Ectodermal cell (in vitro differentiated cells): ENCODE measurements at regions not wholly inside any gene's neighbourhood (a gene's known extent, or its start where the extent isn't known, plus 50 kb on each side); places are given as distances from the start of the nearest gene placed in this dataset.

Source experiments
- H3K27ac ChIP-seq: 2 replicates; pipeline ENCODE4 v1.7.0; 2013; ENCODE audit warnings: mild to moderate bottlenecking, low read depth, low read length; ENCODE audit not compliant: insufficient read depth, poor library complexity, severe bottlenecking
- H3K27me3 ChIP-seq: 2 replicates; pipeline ENCODE4 v1.7.0; 2013; ENCODE audit warnings: mild to moderate bottlenecking, low read length; ENCODE audit not compliant: insufficient read depth, control insufficient read depth, poor library complexity, severe bottlenecking
- H3K36me3 ChIP-seq: one replicate; pipeline ENCODE4 v1.7.0; 2013; ENCODE audit warnings: low read length; ENCODE audit not compliant: control insufficient read depth, insufficient read depth
- H3K4me1 ChIP-seq: one replicate; pipeline ENCODE4 v1.7.0; 2013; ENCODE audit warnings: low read length; ENCODE audit not compliant: control insufficient read depth, insufficient read depth
- H3K4me3 ChIP-seq: 2 replicates; pipeline ENCODE4 v1.7.0; 2013; ENCODE audit warnings: low read depth, low read length, control low read depth; ENCODE audit not compliant: insufficient read depth
- H3K9me3 ChIP-seq: 2 replicates; pipeline ENCODE4 v1.7.0; 2013; ENCODE audit warnings: mild to moderate bottlenecking, low read length, moderate library complexity; ENCODE audit not compliant: control insufficient read depth
- WGBS, 2 experiments: methylation state at CpG; one replicate each; pipeline ENCODE4 v1.1.7; 2013; ENCODE audit warnings: missing lambda C conversion rate in 2 of 2; 5-methylcytosine and 5-hydroxymethylcytosine counted together

- no peaks in the 10 kb centered on the region for H3K27me3 ChIP-seq
- H3K27ac ChIP-seq: no peak overlapping the region
- no peaks in the 10 kb centered on the region for H3K36me3 ChIP-seq
- no peaks in the 10 kb centered on the region for H3K9me3 ChIP-seq
- H3K4me3 ChIP-seq: no peak overlapping the region
- H3K4me1 ChIP-seq: no peaks in the 10 kb centered on the region
Measured at GRCh38 chr5:93100976-93101375, 480.0 kb downstream of the NR2F1-AS1 start.

DNA sequence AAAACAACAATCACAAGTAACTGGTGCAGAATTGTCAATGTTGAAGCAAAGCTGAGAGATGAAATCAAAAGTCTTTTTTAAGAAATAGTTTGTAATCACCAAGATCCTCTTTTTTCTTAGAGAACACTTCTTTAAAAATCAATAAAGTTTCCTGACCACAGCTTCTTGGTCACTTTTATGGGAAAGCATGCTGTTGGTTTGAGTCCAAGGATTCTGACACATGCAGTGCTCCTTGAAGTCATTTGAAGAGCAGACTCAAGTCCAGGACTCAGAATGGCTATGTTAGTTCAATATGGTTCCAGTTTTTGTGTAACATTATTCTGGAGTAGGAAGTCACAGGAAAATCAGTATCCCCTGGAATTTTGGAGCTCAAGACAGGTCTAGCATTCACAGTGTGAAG, 480.6 kb downstream of the NR2F1-AS1 start:
- Histone ChIP-seq H3K4me1 (no peaks in the 10 kb centered on the region), H3K27me3 (no peaks in the 10 kb centered on the region), H3K4me3 (no peak overlapping the region), H3K27ac (no peak overlapping the region), H3K9me3 (no peaks in the 10 kb centered on the region), H3K36me3 (no peaks in the 10 kb centered on the region)

DNA sequence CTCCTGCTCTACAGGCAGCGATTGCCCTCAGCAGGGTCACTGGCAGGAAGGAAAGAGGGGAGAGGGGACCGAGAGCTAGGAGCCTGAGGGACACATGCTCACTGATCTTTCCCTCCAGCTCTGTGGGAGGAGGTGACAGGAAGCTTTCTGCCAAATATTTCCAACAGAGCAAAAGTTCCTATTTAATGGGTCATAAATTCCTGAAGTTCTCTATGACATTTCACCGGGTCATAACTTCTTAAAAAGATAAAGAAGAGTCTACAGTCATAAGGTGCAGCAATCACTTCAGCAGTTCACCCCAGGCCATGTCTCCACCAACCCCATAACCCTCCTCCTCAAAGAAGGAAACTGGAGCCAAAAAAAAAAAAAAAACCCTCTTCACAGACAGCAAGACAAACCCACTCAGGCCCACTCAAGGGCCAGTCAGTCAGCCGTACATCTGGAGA, 481.1 kb downstream of the NR2F1-AS1 start:
- no peaks in the 10 kb centered on the region for H3K27me3 ChIP-seq
- no peaks in the 10 kb centered on the region for H3K4me1 ChIP-seq
- WGBS, 2 experiments: 83% methylated on average over 3 of the region's 4 CpGs
- H3K27ac ChIP-seq: no peak overlapping the region
- H3K36me3 ChIP-seq: no peaks in the 10 kb centered on the region
- H3K9me3 ChIP-seq: no peaks in the 10 kb centered on the region
- H3K4me3 ChIP-seq: no peak overlapping the region

- Histone ChIP-seq H3K4me1 (no peaks in the 10 kb centered on the region), H3K9me3 (no peaks in the 10 kb centered on the region), H3K27ac (no peak overlapping the region), H3K27me3 (no peaks in the 10 kb centered on the region), H3K4me3 (no peak overlapping the region), H3K36me3 (no peaks in the 10 kb centered on the region)
- WGBS, 2 experiments: 100% methylated on average over 1 of the region's 1 CpG; no CpG with 5 or more reads in 1 of the 2 experiments
Measured at GRCh38 chr5:93096561-93096960, 484.5 kb downstream of the NR2F1-AS1 start.

DNA sequence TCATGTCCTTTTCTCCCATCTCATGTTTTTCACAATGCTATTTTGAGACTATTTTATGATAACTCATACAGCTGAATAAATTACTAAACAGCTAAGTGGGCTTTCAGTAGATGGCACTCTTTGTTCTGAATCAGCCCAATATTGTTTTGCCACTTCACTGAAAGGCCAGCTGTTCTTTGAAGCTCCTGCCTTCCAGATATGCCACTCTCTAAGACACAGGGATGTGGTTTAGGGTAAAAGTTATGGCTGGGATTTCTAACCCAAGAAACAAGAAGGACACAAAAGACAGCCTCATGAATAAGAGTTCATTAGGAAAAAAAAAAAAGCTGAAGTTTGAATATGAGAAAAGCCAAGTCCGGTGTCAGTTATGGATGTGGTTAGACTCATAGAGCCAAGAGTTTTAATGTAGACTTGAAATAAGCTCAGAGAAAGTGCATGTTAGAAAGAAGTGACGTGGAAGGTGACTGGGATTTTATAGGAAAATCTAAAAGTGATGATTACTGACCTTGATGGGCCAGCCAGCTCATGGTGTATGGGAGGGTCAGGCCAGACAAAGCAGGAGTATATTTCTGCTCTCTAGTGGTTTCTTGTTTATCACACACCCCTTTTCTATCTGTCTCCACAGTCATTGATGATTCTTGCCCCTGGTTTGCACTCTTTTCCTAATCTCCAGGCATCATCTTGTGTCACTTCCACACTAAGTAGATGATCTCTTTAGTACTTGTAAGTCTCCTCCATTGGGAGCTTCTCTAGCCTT, 488.5 kb downstream of the NR2F1-AS1 start:
- no peaks in the 10 kb centered on the region for H3K4me1 ChIP-seq
- no peaks in the 10 kb centered on the region for H3K27me3 ChIP-seq
- H3K36me3 ChIP-seq: no peaks in the 10 kb centered on the region
- no peak overlapping the region for H3K27ac ChIP-seq
- H3K4me3 ChIP-seq: no peak overlapping the region
- WGBS, 2 experiments: 92 to 96% methylated on average over 2 of the region's 2 CpGs
- no peaks in the 10 kb centered on the region for H3K9me3 ChIP-seq

GRCh38 chr5:93090698-93091097, 490.3 kb downstream of the NR2F1-AS1 start:
- WGBS, 2 experiments: 89 to 91% methylated on average over 4 to 5 of the region's 5 CpGs

GRCh38 chr5:93088592-93089389, 492.2 kb downstream of the NR2F1-AS1 start:
- no peaks in the 10 kb centered on the region for H3K9me3 ChIP-seq
- no peaks in the 10 kb centered on the region for H3K36me3 ChIP-seq
- no peaks in the 10 kb centered on the region for H3K4me1 ChIP-seq
- 92 to 97% methylated on average over 4 to 6 of the region's 7 CpGs for WGBS, 2 experiments
- no peak overlapping the region for H3K4me3 ChIP-seq
- no peaks in the 10 kb centered on the region for H3K27me3 ChIP-seq
- no peak overlapping the region for H3K27ac ChIP-seq

More at GRCh38 chr5:93090698-93091097, 490.3 kb downstream of the NR2F1-AS1 start:
- Histone ChIP-seq H3K36me3 (no peaks in the 10 kb centered on the region), H3K27me3 (no peaks in the 10 kb centered on the region), H3K4me3 (no peak overlapping the region), H3K4me1 (no peaks in the 10 kb centered on the region), H3K27ac (no peak overlapping the region), H3K9me3 (no peaks in the 10 kb centered on the region)

DNA sequence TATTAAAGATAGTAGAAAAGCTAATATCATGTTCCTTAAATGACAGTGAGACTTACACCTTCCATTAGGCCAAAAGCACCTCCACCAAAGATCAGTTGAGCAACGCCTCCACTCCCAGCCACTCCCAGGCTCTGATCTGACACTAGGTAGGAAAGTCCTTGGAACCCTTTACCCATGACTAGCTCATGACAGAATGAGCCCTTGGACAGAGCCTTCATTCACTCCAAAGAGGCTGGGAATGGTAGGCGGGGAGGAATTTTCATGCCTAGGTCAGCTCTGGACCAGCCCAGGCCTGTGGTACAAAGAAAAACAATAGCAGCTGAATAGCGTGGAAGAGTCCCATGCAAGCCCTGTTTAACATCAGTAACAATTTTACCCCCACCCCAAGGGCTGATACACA, 493.7 kb downstream of the NR2F1-AS1 start:
- H3K4me1 ChIP-seq: no peaks in the 10 kb centered on the region
- 89 to 91% methylated on average over 3 of the region's 3 CpGs for WGBS, 2 experiments
- H3K4me3 ChIP-seq: no peak overlapping the region
- no peak overlapping the region for H3K27ac ChIP-seq
- H3K27me3 ChIP-seq: no peaks in the 10 kb centered on the region
- H3K9me3 ChIP-seq: no peaks in the 10 kb centered on the region
- no peaks in the 10 kb centered on the region for H3K36me3 ChIP-seq

DNA sequence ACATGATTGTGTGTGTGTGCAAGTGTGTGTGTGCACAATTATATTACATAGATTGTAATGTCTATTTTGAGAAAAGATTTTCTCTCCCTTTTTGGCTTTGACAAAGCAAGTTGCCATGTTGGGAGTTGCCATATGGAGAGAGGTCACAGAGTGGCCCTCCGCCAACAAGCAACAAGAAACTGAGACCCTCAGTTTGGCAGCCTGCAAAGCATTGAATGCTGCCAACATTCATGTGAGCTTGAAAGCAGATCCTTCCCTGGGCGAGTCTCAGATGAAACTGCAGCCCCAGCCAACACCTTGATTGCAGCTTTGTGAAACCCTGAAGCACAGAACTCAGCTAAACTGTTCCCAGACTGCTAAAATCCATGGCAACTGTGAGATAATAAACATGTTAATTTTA, 498.0 kb downstream of the NR2F1-AS1 start:
- no peaks in the 10 kb centered on the region for H3K27me3 ChIP-seq
- no peak overlapping the region for H3K27ac ChIP-seq
- no peaks in the 10 kb centered on the region for H3K36me3 ChIP-seq
- 94 to 97% methylated on average over 2 of the region's 2 CpGs for WGBS, 2 experiments
- H3K4me3 ChIP-seq: no peak overlapping the region
- H3K4me1 ChIP-seq: no peaks in the 10 kb centered on the region
- H3K9me3 ChIP-seq: no peaks in the 10 kb centered on the region

- WGBS, 2 experiments: 100% methylated on average over 2 of the region's 2 CpGs; no CpG with 5 or more reads in 1 of the 2 experiments
- H3K4me1 ChIP-seq: no peaks in the 10 kb centered on the region
- no peaks in the 10 kb centered on the region for H3K36me3 ChIP-seq
- H3K27me3 ChIP-seq: no peaks in the 10 kb centered on the region
- no peak overlapping the region for H3K27ac ChIP-seq
- no peak overlapping the region for H3K4me3 ChIP-seq
- H3K9me3 ChIP-seq: no peaks in the 10 kb centered on the region
Measured at GRCh38 chr5:93079046-93079445, 502.0 kb downstream of the NR2F1-AS1 start.
